Right atrium auricular region (tissue), 2 donors: ENCODE measurements at regions not wholly inside any gene's neighbourhood (a gene's known extent, or its start where the extent isn't known, plus 50 kb on each side); places are given as distances from the start of the nearest gene placed in this dataset.

Experiments
- DNase-seq: peaks from one replicate; pipeline ENCODE4 v3.0.0-alpha.2; 2019; ENCODE audit warnings: low spot score
- H3K27ac ChIP-seq, 2 donors: fragments of 200-600 bp; sonication (generic); 1 replicate in 1 of 2; 2 replicates in 1 of 2; pipeline ENCODE4 v1.5.1; 2016 to 2019
- H3K27me3 ChIP-seq, 2 donors: fragments of 200-600 bp; sonication (generic); one replicate each; pipeline versions ENCODE4 v1.5.1 to v1.6.0; 2017 to 2019
- H3K36me3 ChIP-seq: fragments of 200-600 bp; sonication (generic); one replicate; pipeline ENCODE4 v1.5.1; 2016
- H3K4me1 ChIP-seq, 2 donors: fragments of 200-600 bp; sonication (generic); one replicate each; pipeline versions ENCODE4 v1.5.1 to v1.6.0; 2017 to 2019
- H3K4me3 ChIP-seq, 2 donors: fragments of 200-600 bp; sonication (generic); 1 replicate in 1 of 2; 2 replicates in 1 of 2; pipeline ENCODE4 v1.5.1; 2017 to 2019; ENCODE audit warnings: mild to moderate bottlenecking in 1 of 2, moderate library complexity in 1 of 2
- H3K9me3 ChIP-seq, 2 donors: fragments of 200-600 bp; sonication (generic); one replicate each; pipeline ENCODE4 v1.5.1; 2019
- CTCF ChIP-seq, 2 donors: fragments of 200-600 bp; sonication (generic); IDR thresholded peaks; one replicate each; pipeline ENCODE4 v1.5.1; 2019; ENCODE audit warnings: antibody characterized with exemption in 2 of 2

- DNase-seq, result no peak
Observed at GRCh38 chr5:57411982-57412381, 70.6 kb downstream of the ACTBL2 start.

GRCh38 chr5:57410374-57411320 is 72.0 kb downstream of the ACTBL2 start:
- Histone ChIP-seq H3K4me1 (peaks cover 0 to 56% of the 10 kb centered on the region in 2 donors), H3K4me3 (no peak overlapping the region), H3K36me3 (no peaks in the 10 kb centered on the region), H3K27ac (peak overlapping the region in 1 of 2 donors; percentile 22), H3K9me3 (no peaks in the 10 kb centered on the region), H3K27me3 (no peaks in the 10 kb centered on the region)
- no peak for DNase-seq
- no peak for TF ChIP-seq CTCF (IDR thresholded peaks at IDR 0.05)

More at GRCh38 chr5:57411982-57412381, 70.6 kb downstream of the ACTBL2 start:
- no peaks in the 10 kb centered on the region for H3K27me3 ChIP-seq
- no peaks in the 10 kb centered on the region for H3K9me3 ChIP-seq
- no peak overlapping the region for H3K4me3 ChIP-seq
- peak overlapping the region in 1 of 2 donors; percentile 26 for H3K27ac ChIP-seq
- H3K4me1 ChIP-seq, result peaks cover 0 to 53% of the 10 kb centered on the region in 2 donors
- H3K36me3 ChIP-seq, result no peaks in the 10 kb centered on the region
- TF ChIP-seq CTCF (IDR thresholded peaks at IDR 0.05), result no peak

- peaks cover 0 to 63% of the 10 kb centered on the region in 2 donors for H3K4me1 ChIP-seq
- H3K36me3 ChIP-seq, result no peaks in the 10 kb centered on the region
- no peaks in the 10 kb centered on the region for H3K27me3 ChIP-seq
- DNase-seq, result no peak
- no peak overlapping the region for H3K4me3 ChIP-seq
- TF ChIP-seq CTCF (IDR thresholded peaks at IDR 0.05), result no peak
- H3K27ac ChIP-seq, result peak overlapping the region; percentile 49 to 76
- no peaks in the 10 kb centered on the region for H3K9me3 ChIP-seq
Observed at GRCh38 chr5:57408714-57409113, 73.9 kb downstream of the ACTBL2 start.

GRCh38 chr5:57408285-57408684 is 74.3 kb downstream of the ACTBL2 start:
- H3K4me1 ChIP-seq, result peaks cover 0 to 64% of the 10 kb centered on the region in 2 donors
- peak overlapping the region; percentile 49 to 76 for H3K27ac ChIP-seq
- H3K4me3 ChIP-seq, result no peak overlapping the region
- no peaks in the 10 kb centered on the region for H3K9me3 ChIP-seq
- no peaks in the 10 kb centered on the region for H3K27me3 ChIP-seq
- DNase-seq, result no peak
- no peak for TF ChIP-seq CTCF (IDR thresholded peaks at IDR 0.05)
- no peaks in the 10 kb centered on the region for H3K36me3 ChIP-seq

- no peak for DNase-seq
- Histone ChIP-seq H3K27me3 (no peaks in the 10 kb centered on the region), H3K4me3 (no peak overlapping the region), H3K27ac (peak overlapping the region; percentile 49 to 76), H3K36me3 (no peaks in the 10 kb centered on the region), H3K9me3 (no peaks in the 10 kb centered on the region), H3K4me1 (peaks cover 0 to 66% of the 10 kb centered on the region in 2 donors)
- no peak for TF ChIP-seq CTCF (IDR thresholded peaks at IDR 0.05)
Observed at GRCh38 chr5:57407391-57407790, 75.2 kb downstream of the ACTBL2 start.
